Tibial nerve (tissue), 4 donors: ENCODE measurements at regions not wholly inside any gene's neighbourhood (a gene's known extent, or its start where the extent isn't known, plus 50 kb on each side); places are given as distances from the start of the nearest gene placed in this dataset.

ENCODE experiments used
- EP300 ChIP-seq, 2 donors: sonication (generic); formaldehyde crosslinking; IDR thresholded peaks; one replicate each; pipeline ENCODE4 v1.6.1; 2017; ENCODE audit warnings: antibody characterized with exemption in 2 of 2, mild to moderate bottlenecking in 1 of 2
- POLR2A ChIP-seq, 2 donors: fragments of 450-650 bp; IDR thresholded peaks; one replicate each; pipeline ENCODE4 v1.6.1; 2017; ENCODE audit warnings: antibody characterized with exemption in 2 of 2, mild to moderate bottlenecking in 2 of 2, moderate library complexity in 2 of 2
- TF ChIP-seq, protein P1 (sequence below), 5 experiments: fragments of 200-600 bp in 3 of 5; fragments of 450-650 bp in 2 of 5; sonication (generic) in 3 of 5; IDR thresholded peaks; one replicate each; pipeline ENCODE4 v1.5.1; 2016 to 2019; ENCODE audit warnings: antibody characterized with exemption in 5 of 5, mild to moderate bottlenecking in 3 of 5, moderate library complexity in 2 of 5

DNA sequence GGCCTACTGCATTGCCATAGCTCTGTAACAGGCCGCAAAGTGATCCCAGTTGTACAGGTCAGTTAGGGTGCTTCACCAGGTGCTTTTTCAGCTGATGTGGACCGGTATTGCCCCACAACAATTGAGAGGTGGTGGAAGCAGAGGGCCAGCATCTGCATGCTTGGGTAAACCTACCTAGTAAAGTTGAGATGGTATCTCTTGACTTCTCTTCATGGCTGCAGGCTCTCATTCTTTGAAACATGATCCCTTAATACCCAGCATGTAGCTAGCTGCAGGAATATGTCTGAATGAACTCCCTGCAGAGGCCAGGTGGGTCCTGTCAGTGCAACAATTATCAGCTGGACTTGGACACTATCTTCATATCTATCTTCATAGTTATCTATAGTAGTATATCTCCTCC lies 60.7 kb upstream of the CCDC6 start:
- TF ChIP-seq POLR2A (IDR thresholded peaks at IDR 0.05) (no peak), EP300 (IDR thresholded peaks at IDR 0.05) (no peak)
- TF ChIP-seq, protein P1, sequence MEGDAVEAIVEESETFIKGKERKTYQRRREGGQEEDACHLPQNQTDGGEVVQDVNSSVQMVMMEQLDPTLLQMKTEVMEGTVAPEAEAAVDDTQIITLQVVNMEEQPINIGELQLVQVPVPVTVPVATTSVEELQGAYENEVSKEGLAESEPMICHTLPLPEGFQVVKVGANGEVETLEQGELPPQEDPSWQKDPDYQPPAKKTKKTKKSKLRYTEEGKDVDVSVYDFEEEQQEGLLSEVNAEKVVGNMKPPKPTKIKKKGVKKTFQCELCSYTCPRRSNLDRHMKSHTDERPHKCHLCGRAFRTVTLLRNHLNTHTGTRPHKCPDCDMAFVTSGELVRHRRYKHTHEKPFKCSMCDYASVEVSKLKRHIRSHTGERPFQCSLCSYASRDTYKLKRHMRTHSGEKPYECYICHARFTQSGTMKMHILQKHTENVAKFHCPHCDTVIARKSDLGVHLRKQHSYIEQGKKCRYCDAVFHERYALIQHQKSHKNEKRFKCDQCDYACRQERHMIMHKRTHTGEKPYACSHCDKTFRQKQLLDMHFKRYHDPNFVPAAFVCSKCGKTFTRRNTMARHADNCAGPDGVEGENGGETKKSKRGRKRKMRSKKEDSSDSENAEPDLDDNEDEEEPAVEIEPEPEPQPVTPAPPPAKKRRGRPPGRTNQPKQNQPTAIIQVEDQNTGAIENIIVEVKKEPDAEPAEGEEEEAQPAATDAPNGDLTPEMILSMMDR (IDR thresholded peaks at IDR 0.05) = no peak
